Nephron progenitor cell (in vitro differentiated cells): ENCODE measurements at regions not wholly inside any gene's neighbourhood (a gene's known extent, or its start where the extent isn't known, plus 50 kb on each side); places are given as distances from the start of the nearest gene placed in this dataset.
"Not testable (repeated sequence)": the region's sequence is repeated elsewhere in the genome, so short reads cannot be mapped to it uniquely, and the experiment has no call there.

Experiments
- DNase-seq: peaks from one replicate; pipeline ENCODE4 v3.0.0; 2021
- H3K27ac Mint-ChIP-seq: 2 replicates; pipeline ENCODE4 v1.8.0; 2021; ENCODE audit warnings: mild to moderate bottlenecking, moderate library complexity, mixed read lengths
- H3K27me3 Mint-ChIP-seq: 2 replicates; pipeline ENCODE4 v1.8.0; 2021; ENCODE audit warnings: mild to moderate bottlenecking, low read depth, mixed read lengths; ENCODE audit not compliant: poor library complexity
- H3K36me3 Mint-ChIP-seq: 2 replicates; pipeline ENCODE4 v1.8.0; 2021; ENCODE audit warnings: low read depth, mixed read lengths
- H3K4me1 Mint-ChIP-seq: 2 replicates; pipeline ENCODE4 v1.8.0; 2021; ENCODE audit warnings: mixed read lengths
- H3K4me3 Mint-ChIP-seq: 2 replicates; pipeline ENCODE4 v1.8.0; 2021; ENCODE audit warnings: mild to moderate bottlenecking, moderate library complexity, mixed read lengths
- H3K9me3 Mint-ChIP-seq: 2 replicates; pipeline ENCODE4 v1.8.0; 2021; ENCODE audit warnings: mild to moderate bottlenecking, moderate library complexity, mixed read lengths
- TF ChIP-seq, protein P1 (sequence below): fragments of 200-600 bp; sonication (generic); IDR thresholded peaks from 2 replicates; pipeline ENCODE4 v1.5.0; 2021; ENCODE audit warnings: antibody characterized with exemption

DNA sequence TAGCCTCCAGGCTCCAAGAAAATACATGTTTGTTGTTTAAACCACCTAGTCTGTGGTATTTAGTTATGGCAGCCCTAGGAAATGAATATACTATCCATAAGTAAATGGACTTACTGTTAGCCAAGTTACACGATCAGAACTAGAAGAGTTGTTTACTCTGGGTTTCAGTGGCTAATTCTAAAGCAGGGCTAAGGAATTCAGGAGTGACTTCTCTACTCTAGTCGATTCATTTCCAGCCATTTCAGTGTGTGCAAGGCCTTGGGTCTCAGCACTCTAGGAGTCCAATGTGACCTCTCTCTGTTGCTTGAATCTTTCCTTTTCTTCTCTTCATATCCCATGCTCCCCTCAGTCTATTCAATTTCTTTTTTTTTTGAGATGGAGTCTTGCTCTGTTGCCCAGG, 66.7 kb downstream of the BHLHE40 start:
- Mint-ChIP-seq H3K4me1 (no peaks in the 10 kb centered on the region), H3K27ac (no peak overlapping the region), H3K4me3 (no peak overlapping the region), H3K27me3 (no peaks in the 10 kb centered on the region), H3K9me3 (peaks cover 6% of the 10 kb centered on the region), H3K36me3 (no peaks in the 10 kb centered on the region)
- DNase-seq, result no peak
- TF ChIP-seq, protein P1, sequence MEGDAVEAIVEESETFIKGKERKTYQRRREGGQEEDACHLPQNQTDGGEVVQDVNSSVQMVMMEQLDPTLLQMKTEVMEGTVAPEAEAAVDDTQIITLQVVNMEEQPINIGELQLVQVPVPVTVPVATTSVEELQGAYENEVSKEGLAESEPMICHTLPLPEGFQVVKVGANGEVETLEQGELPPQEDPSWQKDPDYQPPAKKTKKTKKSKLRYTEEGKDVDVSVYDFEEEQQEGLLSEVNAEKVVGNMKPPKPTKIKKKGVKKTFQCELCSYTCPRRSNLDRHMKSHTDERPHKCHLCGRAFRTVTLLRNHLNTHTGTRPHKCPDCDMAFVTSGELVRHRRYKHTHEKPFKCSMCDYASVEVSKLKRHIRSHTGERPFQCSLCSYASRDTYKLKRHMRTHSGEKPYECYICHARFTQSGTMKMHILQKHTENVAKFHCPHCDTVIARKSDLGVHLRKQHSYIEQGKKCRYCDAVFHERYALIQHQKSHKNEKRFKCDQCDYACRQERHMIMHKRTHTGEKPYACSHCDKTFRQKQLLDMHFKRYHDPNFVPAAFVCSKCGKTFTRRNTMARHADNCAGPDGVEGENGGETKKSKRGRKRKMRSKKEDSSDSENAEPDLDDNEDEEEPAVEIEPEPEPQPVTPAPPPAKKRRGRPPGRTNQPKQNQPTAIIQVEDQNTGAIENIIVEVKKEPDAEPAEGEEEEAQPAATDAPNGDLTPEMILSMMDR, result no peak

DNA sequence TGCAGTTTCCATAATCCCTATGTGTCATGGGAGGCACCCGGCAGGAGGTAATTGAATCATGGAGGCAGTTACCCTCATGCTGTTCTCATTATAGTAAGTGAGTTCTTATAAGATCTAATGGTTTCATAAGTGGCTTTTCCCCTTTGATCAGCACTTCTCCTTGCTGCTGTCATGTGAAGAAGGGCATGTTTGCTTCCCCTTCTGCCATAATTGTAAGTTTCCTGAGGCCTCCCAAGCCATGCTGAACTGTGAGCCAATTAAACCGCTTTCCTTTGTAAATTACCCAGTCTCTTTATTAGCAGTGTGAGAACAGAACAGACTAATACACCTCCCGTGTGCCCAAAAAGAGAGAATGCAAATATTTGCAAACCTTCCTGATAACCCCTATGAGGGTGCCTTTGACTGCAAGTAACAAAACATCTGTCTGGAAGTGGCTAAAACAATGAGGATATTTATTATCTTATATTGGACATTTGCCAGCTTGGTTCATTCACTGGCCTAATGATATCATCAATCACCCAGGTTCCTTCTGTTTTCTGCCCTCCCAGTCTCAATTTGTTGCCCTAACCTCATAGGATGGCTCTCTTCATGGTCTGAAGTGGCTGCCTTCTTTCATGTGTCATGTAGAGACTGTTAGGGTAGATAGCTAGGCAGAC, 68.7 kb downstream of the BHLHE40 start:
- Mint-ChIP-seq H3K9me3 (peaks cover 6% of the 10 kb centered on the region), H3K36me3 (no peaks in the 10 kb centered on the region), H3K4me3 (no peak overlapping the region), H3K27me3 (no peaks in the 10 kb centered on the region), H3K4me1 (peaks cover 8% of the 10 kb centered on the region), H3K27ac (no peak overlapping the region)
- DNase-seq, result no peak
- TF ChIP-seq, protein P1, result no peak

DNA sequence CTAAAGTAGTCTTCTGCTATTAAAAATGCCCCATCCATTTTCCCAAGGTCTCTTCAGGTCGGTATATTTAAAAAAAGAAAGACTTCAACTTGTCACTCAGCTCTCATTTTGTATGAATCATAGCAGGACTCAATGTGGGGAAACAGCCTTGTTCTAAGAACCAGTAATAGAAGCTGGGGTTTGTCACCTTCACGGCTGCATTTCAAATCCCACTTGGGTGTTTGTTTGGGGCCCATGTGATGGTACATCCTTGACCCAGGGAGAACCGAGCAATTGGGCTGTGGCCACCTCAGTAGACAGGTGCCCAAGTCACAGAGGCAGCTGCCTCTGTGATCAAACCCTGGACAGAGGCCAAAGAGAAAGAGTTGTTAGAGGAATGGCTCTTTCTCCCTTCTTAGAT, 70.3 kb upstream of the ARL8B start:
- Mint-ChIP-seq H3K4me3 (no peak overlapping the region), H3K27me3 (peaks cover 4% of the 10 kb centered on the region), H3K4me1 (peaks cover 27% of the 10 kb centered on the region), H3K9me3 (peaks cover 6% of the 10 kb centered on the region), H3K27ac (peak overlapping the region; percentile 69), H3K36me3 (no peaks in the 10 kb centered on the region)
- no peak for DNase-seq
- TF ChIP-seq, protein P1, result no peak

DNA sequence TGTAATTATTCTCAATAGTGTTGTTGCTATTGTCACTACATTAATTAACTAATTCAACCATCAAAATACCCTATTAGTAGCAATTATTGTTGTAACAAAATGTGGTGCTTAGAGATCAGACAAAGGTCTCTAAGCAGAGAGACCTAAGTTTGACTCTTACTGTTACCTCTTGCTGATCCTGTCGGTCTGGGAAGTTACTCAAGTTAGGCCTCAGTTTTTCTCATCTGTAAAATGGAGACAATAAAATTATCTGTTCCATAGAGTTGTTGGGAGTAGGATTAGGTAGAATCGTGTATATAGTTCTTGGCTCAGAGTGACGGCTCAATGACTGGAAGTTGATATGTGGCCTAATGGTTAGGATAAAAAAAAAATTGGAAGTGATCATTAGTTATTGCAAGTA, 69.8 kb upstream of the ARL8B start:
- H3K9me3 Mint-ChIP-seq, result peaks cover 6% of the 10 kb centered on the region
- H3K4me1 Mint-ChIP-seq, result peaks cover 30% of the 10 kb centered on the region
- no peak for DNase-seq
- TF ChIP-seq, protein P1, result no peak
- H3K27me3 Mint-ChIP-seq, result peaks cover 4% of the 10 kb centered on the region
- no peak overlapping the region for H3K27ac Mint-ChIP-seq
- no peak overlapping the region for H3K4me3 Mint-ChIP-seq
- no peaks in the 10 kb centered on the region for H3K36me3 Mint-ChIP-seq

DNA sequence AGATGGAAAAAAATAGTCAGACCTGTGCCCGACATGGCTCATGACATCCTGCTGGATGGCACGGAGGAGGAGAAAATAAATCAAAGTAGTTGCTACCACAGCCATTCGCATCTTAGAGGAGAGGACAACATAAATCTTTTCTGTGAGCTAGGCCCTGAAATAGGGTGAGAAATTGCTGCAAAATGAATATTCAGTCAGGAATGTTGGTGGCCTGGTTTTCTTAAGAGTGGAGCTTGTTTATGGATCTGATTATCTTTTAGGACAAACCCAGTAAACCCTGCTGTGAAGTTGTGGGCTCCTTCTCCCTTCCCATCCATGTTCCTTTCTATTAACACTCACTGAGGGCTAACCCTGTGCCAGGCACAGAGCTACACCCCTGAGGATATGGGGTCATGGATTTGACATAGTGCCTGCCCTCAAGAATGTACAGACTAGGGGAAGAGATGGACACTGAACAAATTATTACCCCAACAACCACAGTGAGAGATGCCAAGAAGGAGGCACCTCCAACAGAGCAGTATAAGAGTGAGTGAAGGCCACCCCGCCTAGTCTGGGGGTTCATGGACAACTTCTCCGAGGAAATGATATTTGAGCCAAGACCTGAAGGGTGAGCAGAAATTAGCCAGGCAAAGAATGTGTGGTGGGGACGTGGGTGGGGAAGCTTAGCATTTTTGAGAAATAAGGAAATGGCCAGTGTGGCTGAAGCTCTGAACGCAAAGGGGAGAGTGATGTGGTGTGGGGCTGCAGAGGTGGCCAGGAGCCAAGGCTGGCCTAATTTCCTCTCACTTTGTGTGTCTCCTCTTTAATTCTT, 68.9 kb upstream of the ARL8B start:
- Mint-ChIP-seq H3K4me1 (peaks cover 31% of the 10 kb centered on the region), H3K9me3 (no peaks in the 10 kb centered on the region), H3K27me3 (peaks cover 8% of the 10 kb centered on the region), H3K36me3 (no peaks in the 10 kb centered on the region), H3K4me3 (no peak overlapping the region), H3K27ac (peak overlapping the region; percentile 21)
- TF ChIP-seq, protein P1, result no peak
- DNase-seq, result no peak

DNA sequence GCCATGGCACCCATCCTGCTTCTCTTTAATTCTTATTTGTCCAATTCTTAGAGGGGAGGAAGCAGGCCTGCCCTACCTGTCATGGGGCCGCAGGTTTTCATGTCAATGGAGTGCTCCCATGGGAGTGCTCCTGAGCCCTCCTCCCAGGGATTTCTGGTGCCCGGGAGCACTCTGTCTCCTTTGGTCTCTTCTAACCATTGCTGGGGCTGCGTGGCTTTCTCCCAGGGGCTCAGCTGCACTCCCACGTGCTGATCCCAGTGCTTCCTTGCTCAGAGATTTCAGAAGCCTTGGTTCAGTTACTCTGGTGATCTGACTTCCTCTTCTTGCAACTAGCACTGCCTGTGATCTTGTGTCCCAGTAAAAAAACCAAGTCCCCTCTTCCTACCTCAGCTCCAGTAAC, 68.0 kb upstream of the ARL8B start:
- Mint-ChIP-seq H3K27me3 (peaks cover 8% of the 10 kb centered on the region), H3K36me3 (no peaks in the 10 kb centered on the region), H3K4me3 (no peak overlapping the region), H3K9me3 (no peaks in the 10 kb centered on the region), H3K27ac (peak overlapping the region; percentile 19), H3K4me1 (peaks cover 38% of the 10 kb centered on the region)
- TF ChIP-seq, protein P1, result no peak
- DNase-seq, result no peak

DNA sequence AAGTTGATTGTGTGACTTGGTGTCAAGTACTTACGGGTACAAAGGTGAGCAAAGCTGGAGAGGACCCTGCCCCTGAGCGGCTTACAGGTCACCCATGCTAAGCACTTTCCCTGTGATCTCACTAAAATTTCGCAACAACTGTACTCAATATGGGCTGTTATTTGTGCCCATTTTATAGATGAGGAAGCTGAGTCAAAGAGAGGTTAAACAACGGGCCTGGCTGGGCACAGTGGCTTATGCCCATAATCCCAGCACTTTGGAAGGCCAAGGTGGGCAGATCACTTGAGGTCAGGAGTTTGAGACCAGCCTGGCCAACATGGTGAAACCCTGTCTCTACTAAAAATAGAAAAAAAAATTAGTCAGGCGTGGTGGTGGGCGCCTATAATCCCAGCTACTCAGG, 67.5 kb upstream of the ARL8B start:
- not testable (repeated sequence) for DNase-seq, H3K36me3 Mint-ChIP-seq, H3K4me3 Mint-ChIP-seq, H3K9me3 Mint-ChIP-seq, H3K27me3 Mint-ChIP-seq
- Mint-ChIP-seq H3K27ac (peak overlapping the region; percentile 19), H3K4me1 (peaks cover 38% of the 10 kb centered on the region)
